Daoy (cell line): ENCODE measurements at regions not wholly inside any gene's neighbourhood (a gene's known extent, or its start where the extent isn't known, plus 50 kb on each side); places are given as distances from the start of the nearest gene placed in this dataset.
"Not testable (repeated sequence)": the region's sequence is repeated elsewhere in the genome, so short reads cannot be mapped to it uniquely, and the experiment has no call there.

Experiments used
- DNase-seq: peaks from one replicate; pipeline ENCODE4 v3.0.0-alpha.2; 2015; ENCODE audit warnings: low read depth

GRCh38 chr6:170213637-170214018 lies 77.2 kb downstream of the DLL1 start:
- DNase-seq, result not testable (repeated sequence)

GRCh38 chr6:170212956-170213636 lies 77.8 kb downstream of the DLL1 start:
- no peak for DNase-seq

GRCh38 chr6:170212051-170212756 lies 78.7 kb downstream of the DLL1 start:
- no peak for DNase-seq

GRCh38 chr6:170211404-170212025 lies 79.4 kb downstream of the DLL1 start:
- DNase-seq, result no peak

- DNase-seq, result no peak
These were observed 80.1 kb downstream of the DLL1 start for GRCh38 chr6:170210651-170211403.

GRCh38 chr6:170210026-170210390 lies 80.9 kb downstream of the DLL1 start:
- DNase-seq, result no peak

GRCh38 chr6:170209354-170210025 lies 81.4 kb downstream of the DLL1 start:
- no peak for DNase-seq

GRCh38 chr6:170208651-170209353 lies 82.1 kb downstream of the DLL1 start:
- DNase-seq, result no peak

- no peak for DNase-seq
These were observed 82.7 kb downstream of the DLL1 start for GRCh38 chr6:170208182-170208601.

- DNase-seq, result no peak
These were observed 83.2 kb downstream of the DLL1 start for GRCh38 chr6:170207586-170208181.

GRCh38 chr6:170206851-170207431 lies 83.9 kb downstream of the DLL1 start:
- DNase-seq, result no peak

GRCh38 chr6:170206317-170206621 lies 84.6 kb downstream of the DLL1 start:
- DNase-seq, result no peak

- DNase-seq, result no peak
These were observed 85.2 kb downstream of the DLL1 start for GRCh38 chr6:170205534-170206316.

GRCh38 chr6:170205126-170205525 lies 85.8 kb downstream of the DLL1 start:
- DNase-seq, result no peak

- peak; percentile 5 for DNase-seq
These were observed 87.7 kb downstream of the DLL1 start for GRCh38 chr6:170203212-170203611.

GRCh38 chr6:170202416-170203135 lies 88.3 kb downstream of the DLL1 start:
- no peak for DNase-seq

- no peak for DNase-seq
These were observed 89.5 kb downstream of the DLL1 start for GRCh38 chr6:170201361-170201760.

GRCh38 chr6:170200458-170200891 lies 90.4 kb downstream of the DLL1 start:
- DNase-seq, result peak; percentile 57

- no peak for DNase-seq
These were observed 91.2 kb downstream of the DLL1 start for GRCh38 chr6:170199716-170200115.
